ENCODE measurements at regions not wholly inside any gene's neighbourhood (a gene's known extent, or its start where the extent isn't known, plus 50 kb on each side); places are given as distances from the start of the nearest gene placed in this dataset.

- FAIRE-seq (no peak), DNase-seq (ENCODE audit: extremely low spot score, insufficient read length, low read depth) (no peak)
Observed at GRCh38 chr9:777978-778377, 63.5 kb upstream of the DMRT1 start.

GRCh38 chr9:784202-784601, 57.3 kb upstream of the DMRT1 start:
- DNase-seq (ENCODE audit: extremely low spot score, insufficient read length, low read depth) (no peak), FAIRE-seq (no peak)

- DNase-seq (ENCODE audit: extremely low spot score, insufficient read length, low read depth): no peak
- FAIRE-seq: no peak
Observed at GRCh38 chr9:784916-785315, 56.6 kb upstream of the DMRT1 start.

GRCh38 chr9:785997-786396, 55.5 kb upstream of the DMRT1 start:
- FAIRE-seq (no peak), DNase-seq (ENCODE audit: extremely low spot score, insufficient read length, low read depth) (no peak)

- DNase-seq (ENCODE audit: extremely low spot score, insufficient read length, low read depth) (no peak), FAIRE-seq (no peak)
Observed at GRCh38 chr9:786405-786804, 55.1 kb upstream of the DMRT1 start.

- no peak for DNase-seq (ENCODE audit: extremely low spot score, insufficient read length, low read depth)
- FAIRE-seq: no peak
Observed at GRCh38 chr9:788777-789176, 52.7 kb upstream of the DMRT1 start.

Data from GM18507 (cell line).